Progenitor cell of endocrine pancreas (in vitro differentiated cells): ENCODE measurements at regions not wholly inside any gene's neighbourhood (a gene's known extent, or its start where the extent isn't known, plus 50 kb on each side); places are given as distances from the start of the nearest gene placed in this dataset.
"Not testable (repeated sequence)": the region's sequence is repeated elsewhere in the genome, so short reads cannot be mapped to it uniquely, and the experiment has no call there.

Source experiments
- DNase-seq: peaks from one replicate; pipeline ENCODE4 v3.0.0; 2021; ENCODE audit warnings: low spot score; ENCODE audit not compliant: unreplicated experiment
- H3K27ac Mint-ChIP-seq: 2 replicates; pipeline ENCODE4 v1.8.0; 2021; ENCODE audit warnings: mild to moderate bottlenecking, moderate library complexity, mixed read lengths
- H3K27me3 Mint-ChIP-seq: 2 replicates; pipeline ENCODE4 v1.8.0; 2021; ENCODE audit warnings: mixed read lengths
- H3K36me3 Mint-ChIP-seq: 2 replicates; pipeline ENCODE4 v1.8.0; 2022; ENCODE audit warnings: mixed read lengths; ENCODE audit not compliant: insufficient read depth
- H3K4me1 Mint-ChIP-seq: 2 replicates; pipeline ENCODE4 v1.8.0; 2021; ENCODE audit warnings: low read depth, mixed read lengths
- H3K4me3 Mint-ChIP-seq: 2 replicates; pipeline ENCODE4 v1.8.0; 2021; ENCODE audit warnings: low read depth, mild to moderate bottlenecking, moderate library complexity, mixed read lengths
- H3K9me3 Mint-ChIP-seq: 2 replicates; pipeline ENCODE4 v1.8.0; 2021; ENCODE audit warnings: low read depth, mixed read lengths
- CTCF ChIP-seq: fragments of 200-600 bp; sonication (generic); IDR thresholded peaks from one replicate; pipeline ENCODE4 v1.5.0; 2021; ENCODE audit warnings: antibody characterized with exemption, mild to moderate bottlenecking; ENCODE audit not compliant: unreplicated experiment

- TF ChIP-seq CTCF, result no peak
Observed at GRCh38 chr16:79836144-79836543, 235.6 kb upstream of the MAF start.

GRCh38 chr16:79835194-79835593 is 234.7 kb upstream of the MAF start:
- DNase-seq, result no peak
- H3K27me3 Mint-ChIP-seq, result no peaks in the 10 kb centered on the region
- no peaks in the 10 kb centered on the region for H3K9me3 Mint-ChIP-seq
- H3K4me1 Mint-ChIP-seq, result peaks cover 2% of the 10 kb centered on the region
- no peaks in the 10 kb centered on the region for H3K36me3 Mint-ChIP-seq
- no peak overlapping the region for H3K27ac Mint-ChIP-seq
- no peak for TF ChIP-seq CTCF
- H3K4me3 Mint-ChIP-seq, result no peak overlapping the region

More at GRCh38 chr16:79836144-79836543, 235.6 kb upstream of the MAF start:
- no peak overlapping the region for H3K27ac Mint-ChIP-seq
- no peak overlapping the region for H3K4me3 Mint-ChIP-seq
- no peaks in the 10 kb centered on the region for H3K9me3 Mint-ChIP-seq
- no peaks in the 10 kb centered on the region for H3K27me3 Mint-ChIP-seq
- no peak for DNase-seq
- H3K36me3 Mint-ChIP-seq, result no peaks in the 10 kb centered on the region
- peaks cover 2% of the 10 kb centered on the region for H3K4me1 Mint-ChIP-seq

- Mint-ChIP-seq H3K36me3 (no peaks in the 10 kb centered on the region), H3K27me3 (no peaks in the 10 kb centered on the region), H3K4me3 (no peak overlapping the region), H3K4me1 (peaks cover 2% of the 10 kb centered on the region), H3K27ac (no peak overlapping the region), H3K9me3 (no peaks in the 10 kb centered on the region)
- no peak for TF ChIP-seq CTCF
- no peak for DNase-seq
Observed at GRCh38 chr16:79834720-79835119, 234.2 kb upstream of the MAF start.

GRCh38 chr16:79834003-79834402 is 233.5 kb upstream of the MAF start:
- H3K4me3 Mint-ChIP-seq, H3K36me3 Mint-ChIP-seq, H3K4me1 Mint-ChIP-seq, DNase-seq, H3K27ac Mint-ChIP-seq, H3K27me3 Mint-ChIP-seq, H3K9me3 Mint-ChIP-seq: not testable (repeated sequence)

- Mint-ChIP-seq H3K9me3 (no peaks in the 10 kb centered on the region), H3K27me3 (no peaks in the 10 kb centered on the region), H3K36me3 (no peaks in the 10 kb centered on the region), H3K4me3 (no peak overlapping the region), H3K27ac (no peak overlapping the region), H3K4me1 (no peaks in the 10 kb centered on the region)
- no peak for DNase-seq
- TF ChIP-seq CTCF, result no peak
Observed at GRCh38 chr16:79833559-79833958, 233.0 kb upstream of the MAF start.

GRCh38 chr16:79826732-79827475 is 226.4 kb upstream of the MAF start:
- H3K27ac Mint-ChIP-seq, result no peak overlapping the region
- no peak for TF ChIP-seq CTCF
- H3K36me3 Mint-ChIP-seq, result no peaks in the 10 kb centered on the region

More at GRCh38 chr16:79826732-79827475, 226.4 kb upstream of the MAF start:
- Mint-ChIP-seq H3K4me3 (no peak overlapping the region), H3K9me3 (no peaks in the 10 kb centered on the region), H3K27me3 (peaks cover 10% of the 10 kb centered on the region), H3K4me1 (no peaks in the 10 kb centered on the region)
- DNase-seq, result no peak
